Right hindlimb (tissue), 1 donor: ENCODE measurements at regions not wholly inside any gene's neighbourhood (a gene's known extent, or its start where the extent isn't known, plus 50 kb on each side); places are given as distances from the start of the nearest gene placed in this dataset.
A peak's percentile ranks its signal among the peaks of the same experiment; 100 is the strongest.

ENCODE experiments used
- DNase-seq: peaks from one replicate; pipeline ENCODE4 v3.0.0-alpha.2; 2018

DNA sequence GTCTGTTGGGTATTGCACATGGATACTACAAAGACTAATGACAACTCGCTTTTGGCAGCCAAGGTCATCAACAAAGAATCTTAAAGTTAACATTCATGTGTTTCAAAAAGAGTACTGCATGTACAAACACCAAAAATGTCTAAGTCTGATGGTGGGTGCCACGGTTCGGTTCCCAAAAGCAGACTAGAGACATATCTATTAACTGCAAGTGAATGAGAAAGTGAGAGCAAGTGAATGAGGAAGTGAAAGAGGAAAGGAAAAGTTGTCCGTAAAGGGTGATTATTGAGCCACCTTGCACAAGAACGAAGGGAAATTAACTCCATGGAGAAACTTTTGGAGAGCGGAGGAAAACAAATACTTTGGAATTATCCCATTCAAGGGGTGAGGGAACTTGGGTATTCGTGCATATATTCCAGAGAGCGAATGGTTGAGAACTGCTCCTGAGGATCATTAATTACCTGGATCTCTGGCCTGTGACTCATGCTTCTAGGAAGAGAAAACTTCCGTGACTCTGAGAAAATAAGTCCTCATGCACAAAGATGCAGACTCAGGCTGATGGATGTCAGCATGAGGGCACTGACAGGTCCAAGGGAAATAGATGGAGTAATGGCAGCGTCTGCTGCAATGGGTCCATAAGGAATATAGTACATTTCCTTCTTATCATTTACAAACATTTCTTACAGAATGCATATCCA lies 336.5 kb upstream of the TGFBR2 start:
- no peak for DNase-seq

DNA sequence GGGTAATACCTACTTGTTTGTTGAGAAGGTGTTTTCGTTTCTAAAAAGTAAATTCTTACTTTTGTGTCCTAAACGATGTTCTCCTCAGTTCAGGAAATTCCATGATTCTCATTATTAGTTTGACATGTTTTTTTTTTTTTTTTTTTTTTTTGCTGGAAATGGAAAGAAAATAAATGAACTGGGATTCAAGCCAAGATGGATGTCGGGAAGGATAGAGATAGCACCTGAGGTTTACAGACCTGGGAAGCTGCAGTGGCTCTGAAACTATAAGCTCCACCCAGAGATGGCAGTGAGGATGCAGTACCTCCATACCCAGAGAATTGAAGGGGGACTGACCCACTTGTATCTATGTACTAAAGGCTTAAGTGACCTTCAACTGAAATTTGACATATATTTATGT lies 334.6 kb upstream of the TGFBR2 start:
- no peak for DNase-seq

GRCh38 chr3:30273304-30274072 lies 332.9 kb upstream of the TGFBR2 start:
- DNase-seq = no peak

GRCh38 chr3:30277494-30277893 lies 328.9 kb upstream of the TGFBR2 start:
- no peak for DNase-seq

GRCh38 chr3:30281526-30281925 lies 324.9 kb upstream of the TGFBR2 start:
- DNase-seq = no peak

- DNase-seq = no peak
These were observed 324.2 kb upstream of the TGFBR2 start for GRCh38 chr3:30282154-30282696.

DNA sequence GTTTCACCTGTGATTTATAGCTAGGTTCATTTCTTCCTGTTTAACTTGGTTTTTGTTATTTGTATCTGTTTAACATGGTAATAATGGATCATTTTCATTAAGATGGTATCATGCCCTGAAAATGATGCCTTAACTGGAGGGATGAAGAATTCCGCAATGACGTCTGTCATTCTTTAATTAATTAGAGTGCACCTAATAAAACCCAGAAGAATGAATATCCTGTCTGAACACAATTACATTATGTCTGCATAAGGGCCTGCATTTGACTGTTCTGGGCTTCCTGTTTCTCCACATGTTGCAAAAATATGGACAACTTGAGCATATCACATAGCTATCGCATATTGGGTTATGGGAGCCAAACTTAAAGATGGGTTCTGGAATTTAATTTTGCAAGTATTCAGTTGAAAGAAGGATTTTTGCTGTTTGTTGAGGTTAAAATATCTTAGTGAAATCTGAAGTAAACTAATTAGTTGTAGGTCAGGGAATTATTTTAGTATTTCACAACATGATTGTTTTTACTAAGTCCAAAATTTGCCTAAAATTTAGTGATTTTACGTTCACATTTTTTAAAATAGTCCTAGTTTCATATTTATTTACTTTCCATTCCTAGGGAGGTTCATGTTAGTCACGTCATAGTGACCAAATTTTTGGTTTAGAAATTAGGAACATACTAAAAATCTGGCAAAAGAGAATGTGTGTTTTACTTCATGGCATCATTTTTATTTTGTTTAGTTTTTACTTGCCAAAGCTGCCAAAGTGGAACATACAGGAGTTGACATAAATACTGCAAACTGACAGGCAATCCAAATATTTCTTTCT lies 321.0 kb upstream of the TGFBR2 start:
- no peak for DNase-seq

DNA sequence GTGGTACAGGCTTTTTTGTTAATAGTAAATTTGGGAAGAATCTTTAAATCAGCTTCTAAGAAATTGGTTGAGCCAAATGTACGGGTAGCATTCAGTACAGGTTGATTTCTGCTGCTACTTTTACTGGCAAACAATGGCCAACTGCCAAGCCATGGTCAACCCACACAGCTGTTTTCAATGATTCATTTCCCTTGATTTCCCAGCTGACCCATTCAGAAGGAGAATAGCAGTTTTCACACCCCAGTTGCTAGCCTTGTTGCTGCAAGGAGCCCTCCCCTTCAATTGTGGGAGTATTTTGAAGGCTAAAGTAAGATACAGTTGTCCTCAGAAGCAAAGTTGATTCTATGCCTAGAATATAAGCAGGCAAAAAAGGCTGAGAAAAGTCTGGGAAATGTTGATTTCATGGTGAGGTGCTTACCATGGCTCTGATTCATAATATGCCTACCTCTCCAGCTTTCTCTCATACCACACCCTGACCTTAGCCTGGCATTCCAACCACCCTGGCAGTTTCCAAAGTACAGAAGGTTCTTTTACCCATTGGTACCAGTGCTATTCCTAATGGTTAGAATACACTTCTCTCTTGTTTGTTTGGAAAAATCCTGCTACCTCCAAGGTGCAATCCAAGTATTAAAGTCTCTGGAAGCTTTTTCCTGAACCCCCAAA lies 320.3 kb upstream of the TGFBR2 start:
- DNase-seq = peak; percentile 73

DNA sequence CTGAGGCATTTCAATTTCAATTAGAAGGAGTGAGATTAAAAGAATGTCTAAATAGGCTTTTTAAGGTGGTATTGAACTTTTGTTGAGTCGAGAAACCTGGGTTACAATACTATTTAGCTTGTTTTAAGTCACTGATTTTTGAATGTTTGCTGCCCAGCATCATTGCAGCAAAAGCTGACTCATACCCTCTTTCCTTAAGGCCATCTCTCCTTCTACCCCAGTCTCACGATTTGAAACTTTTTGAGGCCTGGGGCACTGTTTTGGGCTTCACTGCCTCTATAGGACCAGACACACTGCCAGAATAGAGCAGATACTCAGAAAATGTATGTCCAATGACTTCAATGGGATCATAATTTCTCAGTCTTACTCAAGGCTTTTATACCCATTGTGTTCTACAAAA lies 319.6 kb upstream of the TGFBR2 start:
- DNase-seq = no peak

DNA sequence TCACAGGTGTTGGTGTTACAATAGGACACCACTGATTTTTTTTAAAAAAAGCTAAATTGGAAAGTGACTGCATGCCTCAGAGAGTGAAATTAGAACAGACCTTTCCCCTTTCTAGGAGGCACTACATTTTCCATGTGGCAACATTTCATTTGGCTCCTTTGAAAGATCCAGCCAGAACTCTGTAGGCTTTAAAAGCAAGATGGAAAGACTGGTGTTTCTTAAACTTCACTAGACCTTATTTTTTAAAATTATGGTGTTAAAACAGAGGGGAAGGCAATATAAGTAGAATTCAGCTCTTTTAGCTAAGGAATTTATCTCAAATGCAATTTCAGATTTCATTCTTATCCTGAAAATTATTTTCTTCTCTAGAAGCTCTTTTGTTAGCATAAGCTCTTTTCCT lies 317.6 kb upstream of the TGFBR2 start:
- no peak for DNase-seq

DNA sequence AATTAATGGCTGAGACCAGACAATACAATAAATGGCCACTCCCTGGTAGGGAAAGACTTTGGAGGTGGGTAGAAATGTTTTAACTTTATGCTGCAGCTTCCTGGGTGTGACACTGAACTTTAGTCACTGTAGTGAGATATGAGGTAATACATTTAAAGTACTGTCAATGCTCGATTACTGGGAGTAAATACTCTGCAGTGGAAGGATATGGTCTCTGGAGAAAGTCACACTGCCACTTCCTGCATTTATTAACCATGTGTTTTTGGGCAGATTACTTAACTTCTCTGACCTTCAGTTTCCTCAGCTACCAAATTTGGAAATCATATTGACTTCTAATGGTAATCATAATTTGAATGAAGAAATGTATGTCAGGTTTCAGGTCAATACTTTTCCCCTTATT lies 317.1 kb upstream of the TGFBR2 start:
- no peak for DNase-seq

GRCh38 chr3:30289766-30290165 lies 316.6 kb upstream of the TGFBR2 start:
- no peak for DNase-seq

GRCh38 chr3:30290479-30290878 lies 315.9 kb upstream of the TGFBR2 start:
- DNase-seq = no peak

GRCh38 chr3:30292192-30292893 lies 314.1 kb upstream of the TGFBR2 start:
- no peak for DNase-seq

DNA sequence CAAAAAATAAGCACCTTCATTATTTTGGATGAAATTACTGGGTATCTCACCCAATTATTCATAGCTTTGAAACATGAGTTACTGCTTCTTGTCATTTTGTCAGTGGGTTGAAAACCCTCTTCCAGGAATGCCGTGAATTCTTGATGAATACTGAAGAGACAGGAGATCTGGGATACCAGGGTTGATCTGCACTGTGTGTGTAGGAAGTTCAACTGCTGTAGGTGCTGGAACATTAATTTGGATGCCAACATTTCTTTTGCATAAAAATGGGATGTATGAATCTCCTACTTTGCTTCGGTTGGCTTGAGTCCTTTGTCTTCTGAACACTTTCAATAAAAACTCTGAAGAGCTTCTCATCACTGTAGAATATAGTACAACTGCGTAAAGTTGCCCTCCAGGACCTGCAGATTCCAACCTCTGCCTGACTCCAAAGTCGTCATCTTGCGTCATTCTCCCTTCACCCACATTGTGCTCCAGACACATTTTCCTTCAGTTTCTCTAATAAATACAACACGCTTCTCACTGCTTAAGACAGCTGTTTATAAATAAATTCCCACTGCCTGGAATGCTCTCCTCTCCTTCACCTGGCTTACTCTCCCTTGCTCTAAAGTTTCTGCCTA lies 312.7 kb upstream of the TGFBR2 start:
- DNase-seq = no peak

- DNase-seq = no peak
These were observed 312.1 kb upstream of the TGFBR2 start for GRCh38 chr3:30294241-30294667.

DNA sequence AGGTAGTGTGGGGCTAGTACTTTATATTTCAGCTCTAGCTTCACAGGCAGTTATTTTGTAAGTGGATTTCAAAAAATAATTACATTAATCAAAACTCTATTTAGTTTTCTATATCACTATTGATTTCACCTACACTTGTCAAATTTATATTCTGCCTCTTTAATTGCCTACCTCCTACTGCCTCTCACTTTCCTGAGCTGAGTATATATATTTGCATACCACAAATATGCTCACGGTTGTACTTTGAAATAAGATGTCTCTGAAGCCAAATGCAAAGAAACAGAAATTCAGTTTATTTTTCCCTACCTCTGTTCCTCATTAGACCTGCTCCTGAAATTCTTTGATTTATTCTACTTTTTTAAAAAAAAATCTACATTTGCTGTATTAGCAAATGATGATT lies 309.3 kb upstream of the TGFBR2 start:
- no peak for DNase-seq

DNA sequence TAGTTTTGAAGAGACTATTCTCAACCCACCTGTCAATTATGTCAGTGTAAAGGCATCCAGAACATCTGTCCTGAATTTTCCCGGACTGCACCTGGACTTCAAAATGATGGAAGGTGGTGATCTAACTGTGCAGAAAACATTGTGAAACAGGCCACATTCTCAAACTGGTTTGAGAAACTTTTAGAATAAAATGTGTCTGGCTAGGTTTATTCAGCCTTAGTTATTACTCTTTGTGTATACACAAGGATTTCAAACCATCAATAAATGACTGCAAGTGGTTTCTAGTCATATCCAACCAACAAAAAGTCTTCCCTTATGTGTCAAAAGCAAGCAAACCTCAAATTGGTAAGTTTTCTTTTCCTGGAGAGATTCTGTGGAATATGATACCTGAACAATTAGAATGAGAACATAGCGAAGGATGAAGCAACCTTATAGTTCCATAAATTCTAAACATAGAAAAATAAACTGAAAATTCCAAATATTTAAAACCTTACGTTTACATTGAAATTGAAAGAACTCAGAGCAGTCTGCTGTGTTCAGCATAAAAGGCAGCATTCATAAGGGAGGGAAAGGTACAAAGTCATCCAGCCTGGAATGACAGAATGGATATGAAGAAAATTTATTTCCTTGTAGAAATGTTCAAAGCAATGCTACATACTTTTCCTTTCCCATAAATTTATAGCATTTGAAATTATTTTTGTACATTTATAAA lies 306.6 kb upstream of the TGFBR2 start:
- no peak for DNase-seq

GRCh38 chr3:30300809-30301208 lies 305.6 kb upstream of the TGFBR2 start:
- no peak for DNase-seq

GRCh38 chr3:30302027-30302426 lies 304.4 kb upstream of the TGFBR2 start:
- no peak for DNase-seq

GRCh38 chr3:30303770-30304169 lies 302.6 kb upstream of the TGFBR2 start:
- DNase-seq = no peak
